Limb (tissue), 2 donors: ENCODE measurements at regions not wholly inside any gene's neighbourhood (a gene's known extent, or its start where the extent isn't known, plus 50 kb on each side); places are given as distances from the start of the nearest gene placed in this dataset.

ENCODE experiments used
- DNase-seq, 2 donors: peaks; one replicate each; pipeline ENCODE4 v3.0.0-alpha.2; 2016; ENCODE audit errors: extremely low spot score in 2 of 2

- DNase-seq = no peak
These were observed 154.7 kb downstream of the KTN1 start for GRCh38 chr14:55734731-55735130.

DNA sequence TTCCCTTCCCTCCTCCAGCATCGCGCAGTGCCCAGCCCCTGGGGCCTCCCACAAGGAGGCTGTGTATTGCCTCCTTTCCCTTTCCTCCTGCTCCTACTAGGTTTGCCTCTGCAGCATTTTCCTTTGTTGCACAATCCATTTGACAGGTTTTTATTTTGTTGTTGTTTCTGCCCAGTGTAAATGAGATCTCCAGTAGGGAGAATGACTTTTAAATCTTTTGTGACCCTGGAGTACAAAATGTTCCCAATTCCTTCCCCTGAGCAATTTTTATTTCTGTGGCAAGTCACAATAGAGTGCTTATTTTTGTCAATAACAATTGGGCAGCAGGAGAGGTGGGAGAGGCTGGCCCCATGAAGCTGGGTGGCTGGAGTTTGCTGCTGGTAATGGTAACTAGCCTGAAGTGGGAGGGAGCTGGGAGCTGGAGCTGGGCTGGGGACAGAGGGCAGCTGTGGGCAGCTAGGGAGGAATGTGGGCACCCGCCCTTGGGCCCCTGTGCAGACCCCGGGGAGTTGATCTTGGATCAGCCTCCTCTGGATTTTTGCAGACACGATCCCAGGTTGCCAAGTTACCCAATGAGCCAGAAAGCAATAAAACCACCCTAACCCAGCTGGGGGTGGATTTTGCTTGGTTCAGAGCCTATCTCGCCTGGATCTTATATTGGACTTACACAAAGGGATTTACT is 160.1 kb downstream of the KTN1 start:
- no peak for DNase-seq

DNA sequence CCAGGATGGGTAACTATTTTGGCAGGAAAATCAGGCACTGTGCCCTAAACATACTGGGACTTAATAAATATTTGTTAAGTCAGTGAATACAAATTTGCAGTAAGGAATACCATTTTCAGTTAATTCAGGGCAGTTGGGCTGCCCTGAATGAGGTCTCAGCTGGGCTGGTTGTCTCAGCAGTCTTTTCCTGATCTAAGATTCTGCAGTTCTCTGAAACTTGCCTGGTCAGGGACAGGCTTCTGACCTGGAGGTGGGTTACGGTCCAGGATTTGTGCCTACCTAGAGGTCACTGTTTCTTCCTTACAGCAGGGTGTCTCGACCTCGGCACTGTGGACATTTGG is 160.6 kb downstream of the KTN1 start:
- no peak for DNase-seq

- DNase-seq = no peak
These were observed 161.2 kb downstream of the KTN1 start for GRCh38 chr14:55741240-55741639.

GRCh38 chr14:55743551-55743950 is 163.5 kb downstream of the KTN1 start:
- DNase-seq = no peak

- no peak for DNase-seq
These were observed 164.3 kb downstream of the KTN1 start for GRCh38 chr14:55744321-55744720.

GRCh38 chr14:55745906-55746305 is 165.9 kb downstream of the KTN1 start:
- no peak for DNase-seq

- DNase-seq = no peak
These were observed 166.6 kb downstream of the KTN1 start for GRCh38 chr14:55746558-55746957.

DNA sequence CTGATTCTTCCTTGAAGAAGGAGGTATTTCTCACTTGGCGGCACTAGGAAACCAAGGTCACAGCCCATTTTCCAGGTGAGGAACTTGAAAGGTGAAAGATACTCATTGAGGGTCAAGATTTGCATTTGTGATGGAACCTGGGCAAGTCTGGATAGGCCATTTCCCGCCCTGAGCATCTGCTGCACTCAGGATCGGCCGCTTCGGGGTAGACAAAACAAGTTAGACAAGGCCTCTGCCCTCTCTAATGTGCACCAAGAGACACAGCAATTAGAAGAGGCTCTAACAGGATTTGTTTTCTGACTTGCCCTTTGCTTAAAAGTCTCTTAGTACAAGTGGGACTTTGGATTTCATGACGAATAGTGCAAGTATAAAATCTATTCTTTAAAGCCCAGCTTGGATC is 167.2 kb downstream of the KTN1 start:
- no peak for DNase-seq

- no peak for DNase-seq
These were observed 169.3 kb downstream of the KTN1 start for GRCh38 chr14:55749201-55749812.

DNA sequence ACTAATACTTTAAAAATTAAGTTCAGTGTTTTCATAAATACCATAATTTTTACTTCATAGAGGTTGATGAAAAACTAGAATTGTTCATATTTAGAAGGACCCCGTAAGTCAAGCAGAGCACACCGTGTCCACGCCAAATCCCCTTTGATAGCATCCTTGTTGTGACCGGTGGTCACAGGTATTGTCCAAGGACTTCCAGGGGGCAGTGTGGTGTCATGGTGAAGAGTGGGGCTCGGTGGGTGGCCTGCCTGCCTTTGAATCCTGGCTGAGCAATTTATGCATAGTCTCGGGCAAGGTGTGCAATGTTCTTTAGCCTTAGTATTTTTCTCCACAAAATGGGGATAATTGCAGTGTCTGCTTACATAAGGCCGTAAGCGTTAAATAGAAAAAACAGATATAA is 169.9 kb downstream of the KTN1 start:
- no peak for DNase-seq

GRCh38 chr14:55752580-55753390 is 172.8 kb downstream of the KTN1 start:
- no peak for DNase-seq

- DNase-seq = no peak
These were observed 174.5 kb downstream of the KTN1 start for GRCh38 chr14:55754471-55754870.

GRCh38 chr14:55754871-55755270 is 174.9 kb downstream of the KTN1 start:
- no peak for DNase-seq

DNA sequence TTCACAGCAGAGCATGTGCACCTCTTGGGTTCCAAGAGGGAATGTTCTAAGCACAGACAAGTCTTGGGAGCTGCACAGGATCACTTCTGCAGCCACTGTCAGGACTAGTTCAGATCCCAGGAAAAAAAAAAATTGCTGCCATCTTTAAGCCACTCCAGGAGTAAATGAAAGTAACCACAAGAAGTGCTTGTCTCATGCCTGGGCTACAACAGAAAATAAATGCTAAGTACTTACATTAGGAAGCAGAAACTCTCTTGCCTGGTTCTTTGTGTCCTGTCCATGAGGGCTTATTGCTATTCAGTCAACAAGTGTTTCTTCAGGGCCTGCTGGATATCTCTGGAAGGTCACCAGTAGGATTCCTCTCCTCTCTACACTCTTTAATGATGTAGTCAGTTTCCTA is 176.1 kb downstream of the KTN1 start:
- DNase-seq = no peak

- DNase-seq = no peak
These were observed 176.6 kb downstream of the KTN1 start for GRCh38 chr14:55756557-55756956.

DNA sequence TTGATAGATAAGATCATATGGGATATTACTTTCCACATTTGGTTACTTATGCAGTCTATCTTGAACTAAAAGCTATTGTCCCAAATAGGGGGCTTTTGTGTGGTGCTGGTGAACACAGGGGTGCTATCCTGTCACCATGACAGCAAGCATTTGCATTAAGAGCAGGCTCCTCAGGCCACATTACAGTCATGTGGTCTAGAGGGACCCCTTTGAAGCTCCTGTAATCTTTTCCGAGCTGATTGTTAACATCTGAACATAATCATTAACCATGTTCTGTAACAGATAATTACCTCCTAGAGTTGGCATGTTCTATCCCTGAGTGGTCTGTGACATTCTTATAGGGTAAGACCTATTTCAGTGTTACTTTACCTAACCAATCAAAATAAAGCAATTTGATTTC is 178.8 kb downstream of the KTN1 start:
- DNase-seq = no peak

- peak in 1 of 2 donors; percentile 49 for DNase-seq
These were observed 181.0 kb downstream of the KTN1 start for GRCh38 chr14:55760789-55761566.

- no peak for DNase-seq
These were observed 181.6 kb downstream of the KTN1 start for GRCh38 chr14:55761651-55762050.

GRCh38 chr14:55762595-55763232 is 182.7 kb downstream of the KTN1 start:
- DNase-seq = no peak

GRCh38 chr14:55764784-55765183 is 184.8 kb downstream of the KTN1 start:
- no peak for DNase-seq
